ENCODE measurements at regions not wholly inside any gene's neighbourhood (a gene's known extent, or its start where the extent isn't known, plus 50 kb on each side); places are given as distances from the start of the nearest gene placed in this dataset.

GRCh38 chr10:131425752-131426533 is 114.4 kb upstream of the TCERG1L start:
- 33 to 42% (median 33%) methylated on average over 11 of the region's 11 CpGs for WGBS, 3 donors

GRCh38 chr10:131426534-131426898 is 115.0 kb upstream of the TCERG1L start:
- no peak for TF ChIP-seq CTCF (IDR thresholded peaks at IDR 0.05)
- no peak for TF ChIP-seq EP300 (IDR thresholded peaks at IDR 0.05)
- no peak for TF ChIP-seq POLR2A (IDR thresholded peaks at IDR 0.05)
- H3K4me1 ChIP-seq (ENCODE audit: insufficient read depth) = peaks cover 40% of the 10 kb centered on the region
- 13 to 23% (median 20%) methylated on average over 9 of the region's 9 CpGs for WGBS, 3 donors
- H3K9me3 ChIP-seq = no peaks in the 10 kb centered on the region
- DNase-seq = no peak
- H3K27me3 ChIP-seq = no peaks in the 10 kb centered on the region
- no peak overlapping the region for H3K4me3 ChIP-seq
- H3K27ac ChIP-seq = peak overlapping the region in 1 of 2 donors; percentile 62
- intact Hi-C loops (cut with DNase I) = no loop called here
- no peaks in the 10 kb centered on the region for H3K36me3 ChIP-seq

More at GRCh38 chr10:131425752-131426533, 114.4 kb upstream of the TCERG1L start:
- no peaks in the 10 kb centered on the region for H3K27me3 ChIP-seq
- peak; percentile 88 to 93 (median 90) for DNase-seq
- H3K9me3 ChIP-seq = no peaks in the 10 kb centered on the region
- peak overlapping the region in 1 of 2 donors; percentile 62 for H3K27ac ChIP-seq
- peaks cover 40% of the 10 kb centered on the region for H3K4me1 ChIP-seq (ENCODE audit: insufficient read depth)
- H3K36me3 ChIP-seq = no peaks in the 10 kb centered on the region
- H3K4me3 ChIP-seq = no peak overlapping the region
- intact Hi-C loops (cut with DNase I) = no loop called here
- no peak for TF ChIP-seq POLR2A (IDR thresholded peaks at IDR 0.05)
- TF ChIP-seq EP300 (IDR thresholded peaks at IDR 0.05) = no peak
- TF ChIP-seq CTCF (IDR thresholded peaks at IDR 0.05) = no peak

GRCh38 chr10:131427281-131427680 is 115.8 kb upstream of the TCERG1L start:
- Histone ChIP-seq H3K9me3 (no peaks in the 10 kb centered on the region), H3K27me3 (no peaks in the 10 kb centered on the region), H3K27ac (peak overlapping the region in 1 of 2 donors; percentile 62), H3K4me1 (ENCODE audit: insufficient read depth) (peaks cover 40% of the 10 kb centered on the region), H3K4me3 (no peak overlapping the region), H3K36me3 (no peaks in the 10 kb centered on the region)
- peak in 1 of 5 donors; percentile 21 for DNase-seq
- TF ChIP-seq POLR2A (IDR thresholded peaks at IDR 0.05) = no peak
- no peak for TF ChIP-seq CTCF (IDR thresholded peaks at IDR 0.05)
- no peak for TF ChIP-seq EP300 (IDR thresholded peaks at IDR 0.05)
- intact Hi-C loops (cut with DNase I) = no loop called here
- whole genome bisulfite sequencing, 3 donors = 32 to 50% (median 35%) methylated on average over 8 of the region's 8 CpGs

- 94 to 95% (median 95%) methylated on average over 8 of the region's 8 CpGs for WGBS, 3 donors
- TF ChIP-seq EP300 (IDR thresholded peaks at IDR 0.05) (no peak), CTCF (IDR thresholded peaks at IDR 0.05) (no peak), POLR2A (IDR thresholded peaks at IDR 0.05) (no peak)
- H3K27me3 ChIP-seq = no peaks in the 10 kb centered on the region
- no peaks in the 10 kb centered on the region for H3K36me3 ChIP-seq
- DNase-seq = peak in 1 of 5 donors; percentile 38
- intact Hi-C loops (cut with DNase I) = no loop called here
- H3K4me1 ChIP-seq (ENCODE audit: insufficient read depth) = peaks cover 38% of the 10 kb centered on the region
- no peak overlapping the region for H3K4me3 ChIP-seq
- H3K27ac ChIP-seq = no peak overlapping the region
- no peaks in the 10 kb centered on the region for H3K9me3 ChIP-seq
Measured at GRCh38 chr10:131427901-131428300, 116.4 kb upstream of the TCERG1L start.
